ENCODE measurements at regions not wholly inside any gene's neighbourhood (a gene's known extent, or its start where the extent isn't known, plus 50 kb on each side); places are given as distances from the start of the nearest gene placed in this dataset.

DNA sequence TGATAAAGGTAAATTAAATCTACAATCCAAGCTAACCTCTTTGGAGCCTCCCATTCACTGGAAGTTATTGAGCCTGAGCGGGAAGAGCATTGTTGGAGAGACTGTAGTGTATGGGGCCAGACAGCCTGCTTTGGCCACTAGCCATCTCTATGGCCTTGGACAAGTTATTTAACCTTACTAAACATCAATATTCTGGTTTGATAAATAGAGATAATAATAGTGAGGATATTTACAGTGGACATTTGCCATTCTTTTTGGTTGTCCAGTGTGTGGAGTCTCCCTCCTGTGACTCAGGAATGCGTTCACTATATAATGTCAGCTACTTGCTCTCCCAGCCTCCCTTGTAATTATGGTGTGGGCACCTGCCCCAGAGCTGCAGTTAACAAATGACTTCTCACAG lies 216.1 kb downstream of the SLC38A4 start:
- H3K27ac ChIP-seq (ENCODE audit: insufficient read depth, low read depth, low read length): no peak overlapping the region
- no peak overlapping the region for H2AFZ ChIP-seq (ENCODE audit: low read depth, low read length)
- no peak overlapping the region for H3K4me2 ChIP-seq (ENCODE audit: insufficient read depth, low read length)
- H3K9me3 ChIP-seq (replicated peaks; ENCODE audit: control insufficient read depth, insufficient read depth, low read length): no peaks in the 10 kb centered on the region
- H3K27me3 ChIP-seq (ENCODE audit: control insufficient read depth in 2 of 2, insufficient read depth in 2 of 2, low read length in 2 of 2): no peaks in the 10 kb centered on the region
- ChIA-PET CTCF (interaction anchor here (1.8 kb wide), 1 partner anchor 52 kb away, joined by 5 read pairs; no protein-coding TSS in a partner anchor), POLR2A (no interaction called here)
- dilution Hi-C loops (cut with MboI; ENCODE audit: extremely low pct_ligation_motif_present, low sequenced_read_pairs): no loop called here
- FAIRE-seq (no peak), DNase-seq (ENCODE audit: low read depth, low spot score) (no peak)
- H4K20me1 ChIP-seq (replicated peaks; ENCODE audit: control insufficient read depth, extremely low read depth, insufficient read depth, low read length): no peaks in the 10 kb centered on the region
- no TSS peak for BruUV-seq (replicated peaks)
- no peaks in the 10 kb centered on the region for H3K79me2 ChIP-seq (ENCODE audit: control insufficient read depth, insufficient read depth, low read length)
- H3K4me3 ChIP-seq (replicated peaks in 1 of 3; ENCODE audit: insufficient read depth in 1 of 3, low read depth in 1 of 3, low read length in 3 of 3): no peak overlapping the region
- no peaks in the 10 kb centered on the region for H3K4me1 ChIP-seq (ENCODE audit: control insufficient read depth, extremely low read depth, insufficient read depth, low read length)
- H3K36me3 ChIP-seq (ENCODE audit: control insufficient read depth in 2 of 2, extremely low read depth in 1 of 2, insufficient read depth in 2 of 2, low read length in 2 of 2): no peaks in the 10 kb centered on the region
- intact Hi-C loops (cut with micrococcal nuclease): no loop called here
- no peak for TF ChIP-seq EZH2 (IDR thresholded peaks at IDR 0.05; ENCODE audit: borderline replicate concordance, low read depth, low read length, severe bottlenecking)
- TF ChIP-seq POLR2AphosphoS5 (IDR thresholded peaks at IDR 0.05; ENCODE audit: insufficient read depth, low read depth, low read length): no peak
- no peak for TF ChIP-seq MYC (IDR thresholded peaks at IDR 0.05; ENCODE audit: low read depth, low read length)
- no peak for TF ChIP-seq GATA2 (IDR thresholded peaks at IDR 0.05; ENCODE audit: insufficient read depth, insufficient read length, low read depth, low read length)
- TF ChIP-seq FOS (IDR thresholded peaks at IDR 0.05; ENCODE audit: borderline replicate concordance, insufficient read depth, low read length): no peak
- H3K9ac ChIP-seq (replicated peaks; ENCODE audit: extremely low read depth, insufficient read depth, low read length): no peak overlapping the region
- H3K9me1 ChIP-seq (replicated peaks; ENCODE audit: control insufficient read depth, extremely low read depth, insufficient read depth, low read length): no peaks in the 10 kb centered on the region

DNA sequence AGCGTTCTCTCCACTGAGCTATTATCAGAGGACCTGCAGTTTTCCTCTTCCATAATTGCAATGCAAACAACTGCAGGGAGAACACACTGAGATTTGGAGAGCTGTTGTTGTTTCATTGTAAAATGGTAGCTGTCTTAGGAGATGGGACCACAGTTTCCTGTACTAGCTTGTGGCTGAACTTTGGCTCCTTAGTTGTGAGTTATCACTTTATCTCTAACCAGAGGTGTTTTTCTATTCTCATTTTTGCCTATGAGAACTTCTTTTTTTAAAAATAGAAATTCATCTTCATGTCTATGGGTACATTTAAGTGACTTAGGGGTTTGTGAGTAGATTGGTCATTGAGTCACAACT lies 216.5 kb downstream of the SLC38A4 start:
- H3K36me3 ChIP-seq (ENCODE audit: control insufficient read depth in 2 of 2, extremely low read depth in 1 of 2, insufficient read depth in 2 of 2, low read length in 2 of 2): no peaks in the 10 kb centered on the region
- CTCF ChIA-PET: interaction anchor here (1.0 to 1.8 kb wide), 2 partner anchors 52 to 87 kb away, joined by 3 to 5 read pairs; no protein-coding TSS in a partner anchor
- no peak overlapping the region for H3K9ac ChIP-seq (replicated peaks; ENCODE audit: extremely low read depth, insufficient read depth, low read length)
- FAIRE-seq (no peak), DNase-seq (ENCODE audit: low read depth, low spot score) (no peak)
- no TSS peak for BruUV-seq (replicated peaks)
- H2AFZ ChIP-seq (ENCODE audit: low read depth, low read length): no peak overlapping the region
- H3K79me2 ChIP-seq (ENCODE audit: control insufficient read depth, insufficient read depth, low read length): no peaks in the 10 kb centered on the region
- H3K27me3 ChIP-seq (ENCODE audit: control insufficient read depth in 2 of 2, insufficient read depth in 2 of 2, low read length in 2 of 2): no peaks in the 10 kb centered on the region
- H3K27ac ChIP-seq (ENCODE audit: insufficient read depth, low read depth, low read length): no peak overlapping the region
- H3K9me3 ChIP-seq (replicated peaks; ENCODE audit: control insufficient read depth, insufficient read depth, low read length): no peaks in the 10 kb centered on the region
- TF ChIP-seq MAX (IDR thresholded peaks at IDR 0.05; ENCODE audit: insufficient read depth, insufficient read length) (no peak), POLR2AphosphoS5 (IDR thresholded peaks at IDR 0.05; ENCODE audit: insufficient read depth, low read depth, low read length) (no peak), EZH2 (IDR thresholded peaks at IDR 0.05; ENCODE audit: borderline replicate concordance, low read depth, low read length, severe bottlenecking) (no peak), MYC (IDR thresholded peaks at IDR 0.05; ENCODE audit: low read depth, low read length) (no peak), FOS (IDR thresholded peaks at IDR 0.05; ENCODE audit: borderline replicate concordance, insufficient read depth, low read length) (no peak)
- TF ChIP-seq, protein P1, sequence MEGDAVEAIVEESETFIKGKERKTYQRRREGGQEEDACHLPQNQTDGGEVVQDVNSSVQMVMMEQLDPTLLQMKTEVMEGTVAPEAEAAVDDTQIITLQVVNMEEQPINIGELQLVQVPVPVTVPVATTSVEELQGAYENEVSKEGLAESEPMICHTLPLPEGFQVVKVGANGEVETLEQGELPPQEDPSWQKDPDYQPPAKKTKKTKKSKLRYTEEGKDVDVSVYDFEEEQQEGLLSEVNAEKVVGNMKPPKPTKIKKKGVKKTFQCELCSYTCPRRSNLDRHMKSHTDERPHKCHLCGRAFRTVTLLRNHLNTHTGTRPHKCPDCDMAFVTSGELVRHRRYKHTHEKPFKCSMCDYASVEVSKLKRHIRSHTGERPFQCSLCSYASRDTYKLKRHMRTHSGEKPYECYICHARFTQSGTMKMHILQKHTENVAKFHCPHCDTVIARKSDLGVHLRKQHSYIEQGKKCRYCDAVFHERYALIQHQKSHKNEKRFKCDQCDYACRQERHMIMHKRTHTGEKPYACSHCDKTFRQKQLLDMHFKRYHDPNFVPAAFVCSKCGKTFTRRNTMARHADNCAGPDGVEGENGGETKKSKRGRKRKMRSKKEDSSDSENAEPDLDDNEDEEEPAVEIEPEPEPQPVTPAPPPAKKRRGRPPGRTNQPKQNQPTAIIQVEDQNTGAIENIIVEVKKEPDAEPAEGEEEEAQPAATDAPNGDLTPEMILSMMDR (IDR thresholded peaks at IDR 0.05; ENCODE audit: extremely low read depth in 1 of 2, insufficient read depth in 1 of 2, low read depth in 1 of 2, low read length in 2 of 2): no peak
- no peaks in the 10 kb centered on the region for H4K20me1 ChIP-seq (replicated peaks; ENCODE audit: control insufficient read depth, extremely low read depth, insufficient read depth, low read length)
- no peak overlapping the region for H3K4me3 ChIP-seq (replicated peaks in 1 of 3; ENCODE audit: insufficient read depth in 1 of 3, low read depth in 1 of 3, low read length in 3 of 3)
- intact Hi-C loops (cut with micrococcal nuclease) (no loop called here), dilution Hi-C loops (cut with MboI; ENCODE audit: extremely low pct_ligation_motif_present, low sequenced_read_pairs) (no loop called here)
- POLR2A ChIA-PET: no interaction called here
- H3K9me1 ChIP-seq (replicated peaks; ENCODE audit: control insufficient read depth, extremely low read depth, insufficient read depth, low read length): no peaks in the 10 kb centered on the region
- H3K4me2 ChIP-seq (ENCODE audit: insufficient read depth, low read length): no peak overlapping the region
- H3K4me1 ChIP-seq (ENCODE audit: control insufficient read depth, extremely low read depth, insufficient read depth, low read length): no peaks in the 10 kb centered on the region

All from endothelial cell of umbilical vein (primary cell).